Activated T-helper 2 cell treated with anti-CD3 and anti-CD28 coated beads, Interferon-gamma antibody, Interleukin-2, Interleukin-4, amounts not matched to agents 10 μg/mL and 5 μg/mL and 100 μg/mL, durations not matched to agents 14 hours and 24 hours and 36 hours (primary cell): ENCODE measurements at regions not wholly inside any gene's neighbourhood (a gene's known extent, or its start where the extent isn't known, plus 50 kb on each side); places are given as distances from the start of the nearest gene placed in this dataset.
"Not testable (repeated sequence)": the region's sequence is repeated elsewhere in the genome, so short reads cannot be mapped to it uniquely, and the experiment has no call there.

Source experiments
- DNase-seq: peaks from one replicate; pipeline ENCODE4 v3.0.0; 2021; ENCODE audit warnings: low spot score
- H3K27ac Mint-ChIP-seq: one replicate; pipeline ENCODE4 v1.8.0; 2021; ENCODE audit warnings: mixed read lengths
- H3K27me3 Mint-ChIP-seq: one replicate; pipeline ENCODE4 v1.8.0; 2021; ENCODE audit warnings: low read depth, mixed read lengths
- H3K36me3 Mint-ChIP-seq: one replicate; pipeline ENCODE4 v1.8.0; 2021; ENCODE audit warnings: low read depth, mixed read lengths
- H3K4me1 Mint-ChIP-seq: one replicate; pipeline ENCODE4 v1.8.0; 2021; ENCODE audit warnings: low read depth, mixed read lengths
- H3K4me3 Mint-ChIP-seq: one replicate; pipeline ENCODE4 v1.8.0; 2021; ENCODE audit warnings: low read depth, mild to moderate bottlenecking, moderate library complexity, mixed read lengths
- H3K9me3 Mint-ChIP-seq: one replicate; pipeline ENCODE4 v1.8.0; 2021; ENCODE audit warnings: mixed read lengths
- intact Hi-C: fragments of 100-400 bp; cut with micrococcal nuclease; formaldehyde crosslinking; loops from one replicate; pipeline ENCODE4 v1.15.1; 2023

DNA sequence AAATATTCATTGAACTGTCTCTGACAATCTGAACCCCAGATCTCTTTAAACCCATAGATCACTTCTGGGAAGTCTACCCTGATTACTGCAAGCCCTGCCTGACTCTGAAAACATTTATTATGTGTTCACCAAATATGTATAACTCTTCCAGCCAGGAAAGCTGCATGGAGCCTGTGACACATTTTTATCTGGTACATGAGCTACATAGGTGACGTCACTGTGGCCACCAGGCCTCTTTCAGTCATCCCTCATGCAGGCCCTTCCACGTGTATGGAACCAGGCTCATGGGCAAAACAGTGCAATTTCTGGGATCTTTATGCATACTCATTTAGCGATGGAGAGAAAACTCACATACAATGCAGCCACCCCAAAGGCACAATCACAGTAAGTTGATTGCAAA, 133.9 kb upstream of the NUPR2 start:
- Mint-ChIP-seq H3K27me3 (no peaks in the 10 kb centered on the region), H3K4me1 (no peaks in the 10 kb centered on the region), H3K4me3 (no peak overlapping the region), H3K27ac (no peak overlapping the region), H3K36me3 (no peaks in the 10 kb centered on the region), H3K9me3 (peaks cover 74% of the 10 kb centered on the region)
- intact Hi-C loops: no loop called here
- DNase-seq: no peak

DNA sequence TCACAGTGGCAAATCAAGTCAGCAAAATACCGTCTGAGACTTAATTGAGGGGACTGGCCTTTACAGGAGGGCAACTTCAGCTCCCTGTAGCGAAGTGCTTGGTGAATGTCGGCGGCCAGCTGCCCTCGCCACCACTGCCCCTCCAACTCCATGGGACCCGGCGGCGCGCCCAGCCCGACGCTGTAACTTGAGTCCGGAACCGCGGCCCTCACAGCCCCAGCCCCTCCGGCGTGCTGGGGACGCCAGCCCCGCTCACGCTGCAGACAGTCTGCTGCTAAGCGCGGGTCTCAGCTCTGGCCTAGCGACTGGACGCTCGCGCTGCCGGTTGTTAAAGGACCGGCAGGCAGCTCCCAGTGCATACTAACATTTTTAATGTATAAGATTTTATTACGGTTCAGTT, 113.4 kb upstream of the NUPR2 start:
- H3K9me3 Mint-ChIP-seq: peaks cover 52% of the 10 kb centered on the region
- no peaks in the 10 kb centered on the region for H3K36me3 Mint-ChIP-seq
- intact Hi-C loops: no loop called here
- no peak overlapping the region for H3K4me3 Mint-ChIP-seq
- no peaks in the 10 kb centered on the region for H3K27me3 Mint-ChIP-seq
- no peak overlapping the region for H3K27ac Mint-ChIP-seq
- DNase-seq: no peak
- H3K4me1 Mint-ChIP-seq: no peaks in the 10 kb centered on the region

DNA sequence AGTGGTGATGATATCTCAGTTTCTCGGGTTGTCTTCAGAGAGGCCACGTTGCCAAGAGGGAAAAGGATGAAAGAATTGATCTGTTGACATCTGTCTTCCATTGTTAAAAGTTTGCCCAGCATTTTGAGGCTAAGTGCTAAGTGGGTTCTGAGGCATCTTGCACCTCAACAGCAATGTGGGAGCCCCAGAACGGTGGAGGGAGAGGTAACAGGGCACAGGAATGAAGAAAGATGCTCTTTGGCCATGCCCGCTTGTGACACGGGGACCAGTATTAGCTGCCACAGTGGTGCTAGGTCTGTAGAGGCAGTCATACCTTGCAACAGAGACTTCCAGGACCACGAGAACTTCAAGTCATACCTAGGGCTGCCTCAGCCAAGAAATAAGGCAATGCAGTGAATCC, 106.6 kb upstream of the NUPR2 start:
- H3K27me3 Mint-ChIP-seq: no peaks in the 10 kb centered on the region
- no peaks in the 10 kb centered on the region for H3K36me3 Mint-ChIP-seq
- no peaks in the 10 kb centered on the region for H3K4me1 Mint-ChIP-seq
- H3K4me3 Mint-ChIP-seq: no peak overlapping the region
- peaks cover 49% of the 10 kb centered on the region for H3K9me3 Mint-ChIP-seq
- intact Hi-C loops: no loop called here
- H3K27ac Mint-ChIP-seq: no peak overlapping the region
- no peak for DNase-seq

DNA sequence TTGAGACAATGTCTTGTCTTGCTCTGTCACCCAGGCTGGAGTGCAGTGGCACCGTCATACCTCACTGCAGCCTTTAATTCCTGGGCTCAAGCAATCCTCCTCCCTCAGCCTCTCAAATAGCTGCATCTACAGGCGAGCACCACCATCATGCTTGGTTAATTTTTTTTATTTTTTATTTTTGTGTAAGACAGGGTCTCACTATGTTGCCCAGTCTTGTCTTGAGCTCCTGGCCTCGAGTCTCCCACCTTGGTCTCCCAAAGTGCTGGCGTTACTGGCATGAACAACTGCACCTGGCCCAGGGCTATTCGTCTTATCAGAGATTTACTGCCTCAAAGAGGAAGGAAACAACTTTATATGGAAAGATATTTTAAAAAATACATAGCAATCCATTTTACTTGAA, 102.8 kb upstream of the NUPR2 start:
- intact Hi-C loops: no loop called here
- H3K9me3 Mint-ChIP-seq: peaks cover 51% of the 10 kb centered on the region
- no peaks in the 10 kb centered on the region for H3K27me3 Mint-ChIP-seq
- H3K4me1 Mint-ChIP-seq: no peaks in the 10 kb centered on the region
- no peak for DNase-seq
- no peaks in the 10 kb centered on the region for H3K36me3 Mint-ChIP-seq
- H3K4me3 Mint-ChIP-seq: no peak overlapping the region
- no peak overlapping the region for H3K27ac Mint-ChIP-seq

DNA sequence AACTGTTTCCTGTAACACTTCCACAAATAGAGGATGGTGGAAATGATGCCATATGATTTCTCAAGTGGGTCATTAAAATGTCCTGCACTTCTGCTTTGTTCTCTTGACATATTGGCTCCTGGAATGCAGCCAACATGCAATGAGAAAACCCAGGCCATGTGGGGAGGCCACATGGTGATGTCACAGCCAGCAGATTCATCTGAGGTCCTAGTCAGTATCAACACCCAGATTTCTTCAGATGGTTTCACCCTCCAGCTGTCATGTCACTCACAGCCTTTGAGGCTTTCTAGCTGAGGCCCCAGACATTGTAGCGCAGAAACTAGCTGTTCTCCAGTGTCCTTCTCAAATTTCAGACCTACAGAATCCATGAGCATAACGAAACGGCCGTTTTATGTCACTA, 102.3 kb upstream of the NUPR2 start:
- Mint-ChIP-seq H3K36me3 (no peaks in the 10 kb centered on the region), H3K27ac (no peak overlapping the region), H3K4me3 (no peak overlapping the region), H3K4me1 (no peaks in the 10 kb centered on the region), H3K27me3 (no peaks in the 10 kb centered on the region), H3K9me3 (peaks cover 52% of the 10 kb centered on the region)
- intact Hi-C loops: no loop called here
- DNase-seq: no peak

DNA sequence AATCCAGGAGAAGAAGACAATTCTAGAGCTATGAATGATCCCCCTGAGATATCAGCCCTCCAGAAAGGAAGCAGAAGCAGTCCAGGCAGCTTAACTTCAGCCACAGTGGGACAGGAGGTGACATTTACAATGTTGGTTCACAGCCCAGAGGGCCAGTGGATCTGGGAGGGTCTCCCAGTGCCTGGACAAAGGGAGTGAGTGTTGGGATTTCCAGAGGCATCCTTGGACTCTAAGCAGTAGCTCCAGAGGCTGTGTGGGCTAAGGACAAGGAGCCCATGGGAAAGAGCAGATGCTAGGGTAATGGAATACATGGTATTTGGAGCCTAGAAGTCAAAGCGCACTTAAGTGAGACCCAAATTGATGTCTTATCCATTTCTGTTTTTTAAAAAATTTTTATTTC, 97.4 kb upstream of the NUPR2 start:
- Mint-ChIP-seq H3K27ac (no peak overlapping the region), H3K27me3 (no peaks in the 10 kb centered on the region), H3K4me1 (no peaks in the 10 kb centered on the region), H3K4me3 (no peak overlapping the region), H3K36me3 (no peaks in the 10 kb centered on the region), H3K9me3 (peaks cover 57% of the 10 kb centered on the region)
- intact Hi-C loops: no loop called here
- DNase-seq: no peak

DNA sequence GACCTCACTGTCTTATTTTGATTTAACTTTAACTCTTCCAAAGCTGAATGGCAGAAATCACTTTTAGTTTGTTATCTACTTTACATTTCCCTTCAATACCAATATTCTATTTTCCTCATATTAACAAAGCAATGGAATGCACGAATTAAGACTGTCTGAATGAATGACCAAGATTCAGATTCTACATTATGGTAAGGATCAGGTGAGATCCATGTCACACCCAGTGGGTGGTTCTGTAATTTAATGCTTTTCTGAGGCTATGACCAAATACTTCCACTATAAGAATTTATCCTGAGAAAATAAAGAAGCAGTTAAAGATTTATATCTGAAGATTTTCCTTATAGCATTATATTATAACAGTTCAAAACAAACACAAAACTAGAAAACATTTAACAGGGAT, 90.2 kb upstream of the NUPR2 start:
- Mint-ChIP-seq H3K36me3 (no peaks in the 10 kb centered on the region), H3K9me3 (peaks cover 30% of the 10 kb centered on the region), H3K27ac (no peak overlapping the region), H3K4me3 (no peak overlapping the region), H3K27me3 (no peaks in the 10 kb centered on the region), H3K4me1 (no peaks in the 10 kb centered on the region)
- intact Hi-C loops: no loop called here
- DNase-seq: no peak

DNA sequence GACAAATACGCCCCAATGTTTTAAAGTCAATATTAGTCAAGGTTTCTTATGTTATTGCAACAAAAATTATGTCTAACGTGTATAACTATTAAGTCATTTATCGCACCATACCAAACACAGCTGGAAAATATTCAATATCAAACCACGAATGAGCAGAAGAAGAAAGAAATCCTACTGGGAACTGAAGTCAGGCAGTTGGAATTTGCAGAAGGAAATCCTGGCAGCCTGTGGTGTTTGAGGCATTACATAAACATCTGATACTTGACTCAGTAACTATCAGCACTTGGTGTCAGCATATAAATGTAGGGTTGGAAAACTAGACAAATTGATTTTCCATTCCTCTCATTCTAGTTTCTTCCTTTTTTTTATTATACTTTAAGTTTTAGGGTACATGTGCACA, 83.4 kb upstream of the NUPR2 start:
- no peak overlapping the region for H3K27ac Mint-ChIP-seq
- H3K27me3 Mint-ChIP-seq: no peaks in the 10 kb centered on the region
- H3K36me3 Mint-ChIP-seq: no peaks in the 10 kb centered on the region
- intact Hi-C loops: no loop called here
- peaks cover 39% of the 10 kb centered on the region for H3K9me3 Mint-ChIP-seq
- H3K4me1 Mint-ChIP-seq: no peaks in the 10 kb centered on the region
- H3K4me3 Mint-ChIP-seq: no peak overlapping the region
- DNase-seq: no peak

DNA sequence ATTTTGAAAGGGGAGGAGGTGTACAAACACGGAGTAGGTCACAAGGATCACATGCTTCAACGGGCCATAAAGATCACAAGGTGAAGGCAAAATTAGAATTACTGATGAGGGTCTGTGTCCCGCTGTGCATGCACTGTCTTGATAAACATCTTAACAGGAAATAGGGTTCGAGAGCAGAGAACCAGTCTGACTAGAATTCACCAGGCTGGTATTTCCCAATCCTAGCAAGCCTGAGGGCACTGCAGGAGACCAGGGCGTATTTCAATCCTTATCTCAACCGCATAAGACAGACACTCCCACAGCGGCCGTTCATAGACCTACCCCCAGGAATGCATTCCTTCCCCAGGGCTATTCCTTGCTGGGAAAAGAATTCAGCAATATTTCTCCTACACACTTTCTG, 80.0 kb upstream of the NUPR2 start:
- H3K36me3 Mint-ChIP-seq, H3K4me1 Mint-ChIP-seq, H3K4me3 Mint-ChIP-seq, intact Hi-C loops, H3K27ac Mint-ChIP-seq, DNase-seq, H3K27me3 Mint-ChIP-seq: not testable (repeated sequence)
- peaks cover 38% of the 10 kb centered on the region for H3K9me3 Mint-ChIP-seq

DNA sequence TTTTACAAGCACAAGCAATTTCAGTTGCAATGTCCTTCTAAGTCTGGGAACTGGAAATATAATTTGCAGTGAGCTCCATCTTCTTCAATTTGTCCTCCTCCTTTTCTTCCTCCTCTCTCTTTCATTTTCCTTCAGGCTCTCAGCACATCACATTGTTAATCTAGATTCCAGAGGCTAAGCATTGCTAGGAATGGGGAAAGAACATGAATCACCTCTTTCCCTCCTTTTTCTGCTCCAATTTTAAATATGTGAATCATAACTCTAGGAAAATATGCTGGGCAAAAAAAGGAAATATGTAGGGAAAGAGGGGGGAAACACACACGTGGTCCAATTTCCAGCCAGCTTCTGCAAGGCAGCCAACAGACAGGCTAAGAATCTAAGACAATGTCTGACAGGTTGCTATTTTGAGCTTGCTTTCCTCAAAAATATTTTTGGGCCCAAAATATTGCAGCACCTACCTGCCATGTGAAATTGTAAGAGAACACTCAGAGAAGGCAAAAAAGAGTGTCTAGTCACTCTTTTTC, 72.7 kb upstream of the NUPR2 start:
- Mint-ChIP-seq H3K9me3 (peaks cover 13% of the 10 kb centered on the region), H3K27ac (no peak overlapping the region), H3K4me1 (no peaks in the 10 kb centered on the region)

DNA sequence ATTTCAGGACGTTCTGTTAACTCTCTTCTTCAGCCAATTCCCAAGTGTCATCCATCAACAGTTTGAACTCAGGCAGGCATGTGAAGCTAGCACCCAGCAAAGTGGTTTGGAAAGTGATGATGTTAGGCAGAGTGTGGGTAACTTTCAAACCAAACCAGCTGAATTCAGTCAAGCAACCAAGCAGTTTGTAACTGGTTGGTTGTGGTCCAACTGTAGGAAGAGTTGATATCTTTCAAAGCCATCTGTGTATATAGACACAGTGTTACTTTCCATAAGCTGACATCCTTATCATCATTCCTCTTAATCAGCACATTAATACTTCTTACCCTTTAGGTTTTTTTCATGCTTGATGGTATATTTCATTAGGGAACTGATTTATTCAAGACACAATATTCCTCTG, 72.2 kb upstream of the NUPR2 start:
- Mint-ChIP-seq H3K27ac (no peak overlapping the region), H3K27me3 (no peaks in the 10 kb centered on the region), H3K9me3 (peaks cover 13% of the 10 kb centered on the region), H3K4me3 (no peak overlapping the region), H3K4me1 (no peaks in the 10 kb centered on the region), H3K36me3 (no peaks in the 10 kb centered on the region)
- intact Hi-C loops: no loop called here
- DNase-seq: no peak

More for the DNA sequence above, 72.7 kb upstream of the NUPR2 start:
- H3K27me3 Mint-ChIP-seq: no peaks in the 10 kb centered on the region
- H3K36me3 Mint-ChIP-seq: no peaks in the 10 kb centered on the region
- H3K4me3 Mint-ChIP-seq: no peak overlapping the region
- intact Hi-C loops: no loop called here
- no peak for DNase-seq

DNA sequence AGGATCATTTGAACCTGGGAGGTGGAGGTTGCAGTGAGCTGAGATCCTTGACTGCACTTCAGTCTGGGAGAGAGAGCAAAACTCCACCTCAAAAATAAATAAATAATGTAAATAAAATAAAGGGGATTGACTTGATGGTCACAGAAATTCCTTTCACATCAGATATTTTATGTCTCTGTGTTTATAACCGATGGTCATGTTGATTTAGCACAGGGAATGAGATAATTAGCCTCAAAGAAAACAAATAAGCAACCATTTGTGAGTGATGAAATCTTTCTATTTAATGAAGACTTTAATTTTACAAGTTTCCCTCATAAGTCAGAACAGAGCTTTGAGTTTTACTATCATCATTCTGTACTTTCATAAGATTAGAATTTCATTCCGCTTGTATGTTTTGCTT, 64.8 kb upstream of the NUPR2 start:
- Mint-ChIP-seq H3K27me3 (no peaks in the 10 kb centered on the region), H3K9me3 (peaks cover 14% of the 10 kb centered on the region), H3K36me3 (no peaks in the 10 kb centered on the region), H3K27ac (no peak overlapping the region), H3K4me3 (no peak overlapping the region), H3K4me1 (no peaks in the 10 kb centered on the region)
- no peak for DNase-seq
- intact Hi-C loops: no loop called here

DNA sequence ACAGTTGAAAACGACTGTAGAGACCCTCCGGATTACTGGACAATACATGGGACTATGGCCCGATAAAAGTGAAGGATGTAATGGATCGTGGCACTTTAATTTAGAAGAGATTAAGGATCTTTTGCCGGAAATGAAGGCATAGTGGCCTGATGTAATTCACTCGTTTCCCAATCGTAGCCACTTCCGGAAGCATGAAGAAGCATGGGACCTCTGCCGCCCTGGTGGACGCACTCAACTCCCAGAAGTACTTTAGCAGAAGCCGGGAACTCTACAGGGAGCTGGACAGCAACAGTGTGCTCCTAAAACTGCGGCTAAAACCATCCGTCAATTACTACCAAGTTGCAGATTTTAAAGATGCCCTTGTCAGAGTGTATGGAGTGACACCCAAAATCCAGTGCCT, 59.6 kb upstream of the NUPR2 start:
- Mint-ChIP-seq H3K4me3 (no peak overlapping the region), H3K27me3 (no peaks in the 10 kb centered on the region), H3K27ac (no peak overlapping the region), H3K4me1 (no peaks in the 10 kb centered on the region), H3K36me3 (no peaks in the 10 kb centered on the region), H3K9me3 (peaks cover 17% of the 10 kb centered on the region)
- DNase-seq: no peak
- intact Hi-C loops: no loop called here
